ENCODE measurements at regions not wholly inside any gene's neighbourhood (a gene's known extent, or its start where the extent isn't known, plus 50 kb on each side); places are given as distances from the start of the nearest gene placed in this dataset.

GRCh38 chr12:90441431-90441830, 513.5 kb downstream of the CCER1 start:
- H3K4me3 ChIP-seq (ENCODE audit: control insufficient read depth, low read depth, low read length), result no peak overlapping the region
- no peak for TF ChIP-seq CTCF (conservative IDR thresholded peaks at IDR 0.05; ENCODE audit: control insufficient read depth, insufficient read depth, low read depth, low read length)
- no peak for DNase-seq (ENCODE audit: low read depth)

GRCh38 chr12:90428881-90429280, 526.1 kb downstream of the CCER1 start:
- TF ChIP-seq CTCF (conservative IDR thresholded peaks at IDR 0.05; ENCODE audit: control insufficient read depth, insufficient read depth, low read depth, low read length), result no peak
- no peak for DNase-seq (ENCODE audit: low read depth)
- H3K4me3 ChIP-seq (ENCODE audit: control insufficient read depth, low read depth, low read length), result no peak overlapping the region

- no peak overlapping the region for H3K4me3 ChIP-seq (ENCODE audit: control insufficient read depth, low read depth, low read length)
- TF ChIP-seq CTCF (conservative IDR thresholded peaks at IDR 0.05; ENCODE audit: control insufficient read depth, insufficient read depth, low read depth, low read length), result no peak
- DNase-seq (ENCODE audit: low read depth), result no peak
Measured at GRCh38 chr12:90428465-90428864, 526.5 kb downstream of the CCER1 start.

GRCh38 chr12:90423965-90424364, 531.0 kb downstream of the CCER1 start:
- H3K4me3 ChIP-seq (ENCODE audit: control insufficient read depth, low read depth, low read length), result no peak overlapping the region
- no peak for DNase-seq (ENCODE audit: low read depth)
- TF ChIP-seq CTCF (conservative IDR thresholded peaks at IDR 0.05; ENCODE audit: control insufficient read depth, insufficient read depth, low read depth, low read length), result no peak

GRCh38 chr12:90410962-90411361, 544.0 kb downstream of the CCER1 start:
- no peak for TF ChIP-seq CTCF (conservative IDR thresholded peaks at IDR 0.05; ENCODE audit: control insufficient read depth, insufficient read depth, low read depth, low read length)
- DNase-seq (ENCODE audit: low read depth), result no peak
- H3K4me3 ChIP-seq (ENCODE audit: control insufficient read depth, low read depth, low read length), result no peak overlapping the region

- H3K4me3 ChIP-seq (ENCODE audit: control insufficient read depth, low read depth, low read length), result no peak overlapping the region
- peak; percentile 4 for DNase-seq (ENCODE audit: low read depth)
- TF ChIP-seq CTCF (conservative IDR thresholded peaks at IDR 0.05; ENCODE audit: control insufficient read depth, insufficient read depth, low read depth, low read length), result no peak
Measured at GRCh38 chr12:90407841-90408240, 547.1 kb downstream of the CCER1 start.

- H3K4me3 ChIP-seq (ENCODE audit: control insufficient read depth, low read depth, low read length), result no peak overlapping the region
- no peak for TF ChIP-seq CTCF (conservative IDR thresholded peaks at IDR 0.05; ENCODE audit: control insufficient read depth, insufficient read depth, low read depth, low read length)
- no peak for DNase-seq (ENCODE audit: low read depth)
Measured at GRCh38 chr12:90404071-90404470, 550.9 kb downstream of the CCER1 start.

All from fibroblast of mammary gland (primary cell).